GM18868 (cell line): ENCODE measurements at regions not wholly inside any gene's neighbourhood (a gene's known extent, or its start where the extent isn't known, plus 50 kb on each side); places are given as distances from the start of the nearest gene placed in this dataset.
A peak's percentile ranks its signal among the peaks of the same experiment; 100 is the strongest.
"Not testable (repeated sequence)": the region's sequence is repeated elsewhere in the genome, so short reads cannot be mapped to it uniquely, and the experiment has no call there.

Experiments
- ATAC-seq: cut with Tn5 transposase; IDR thresholded peaks from one replicate; pipeline ENCODE4 v1.9.1; 2021; ENCODE audit warnings: mild to moderate bottlenecking, moderate library complexity; ENCODE audit not compliant: unreplicated experiment

DNA sequence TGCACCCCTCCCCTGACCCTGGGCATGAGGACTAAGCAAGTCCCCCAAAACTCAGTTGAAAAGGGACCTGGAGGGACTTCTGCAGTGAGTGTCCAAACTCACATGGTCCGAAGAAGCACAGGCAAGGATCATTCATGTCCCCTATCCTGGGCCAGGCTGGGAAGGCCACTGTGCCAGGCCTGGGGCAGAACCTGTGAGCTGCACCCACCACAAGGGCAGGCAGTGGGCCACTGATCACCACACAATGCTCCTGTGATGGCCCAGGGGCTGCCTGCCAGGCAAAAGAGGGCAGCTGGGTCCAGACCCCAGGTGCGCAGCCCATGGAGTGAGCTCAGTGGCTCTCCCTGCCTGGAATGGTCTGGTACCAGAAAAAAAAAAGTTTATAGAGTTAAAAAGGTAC is 295.4 kb downstream of the CCDC74A start:
- not testable (repeated sequence) for ATAC-seq

DNA sequence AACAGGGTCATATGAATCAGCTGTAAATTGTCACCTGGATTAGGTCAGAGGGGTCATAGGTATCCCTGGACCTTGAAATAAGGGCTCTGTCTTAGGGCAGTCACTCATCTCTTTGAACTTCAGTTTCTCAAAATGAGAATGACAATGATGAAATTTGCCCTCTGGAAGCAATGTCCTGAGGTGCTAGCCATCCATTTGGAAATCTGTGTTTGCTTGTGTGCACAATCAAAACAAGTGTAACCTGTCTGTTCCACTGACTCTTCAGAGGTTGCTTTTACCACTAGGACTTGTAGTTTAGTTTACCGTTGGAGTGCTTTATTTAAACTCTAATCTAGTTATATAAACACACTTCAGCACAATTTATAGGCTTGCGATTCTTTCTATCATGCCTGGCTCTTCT is 297.3 kb downstream of the CCDC74A start:
- not testable (repeated sequence) for ATAC-seq

DNA sequence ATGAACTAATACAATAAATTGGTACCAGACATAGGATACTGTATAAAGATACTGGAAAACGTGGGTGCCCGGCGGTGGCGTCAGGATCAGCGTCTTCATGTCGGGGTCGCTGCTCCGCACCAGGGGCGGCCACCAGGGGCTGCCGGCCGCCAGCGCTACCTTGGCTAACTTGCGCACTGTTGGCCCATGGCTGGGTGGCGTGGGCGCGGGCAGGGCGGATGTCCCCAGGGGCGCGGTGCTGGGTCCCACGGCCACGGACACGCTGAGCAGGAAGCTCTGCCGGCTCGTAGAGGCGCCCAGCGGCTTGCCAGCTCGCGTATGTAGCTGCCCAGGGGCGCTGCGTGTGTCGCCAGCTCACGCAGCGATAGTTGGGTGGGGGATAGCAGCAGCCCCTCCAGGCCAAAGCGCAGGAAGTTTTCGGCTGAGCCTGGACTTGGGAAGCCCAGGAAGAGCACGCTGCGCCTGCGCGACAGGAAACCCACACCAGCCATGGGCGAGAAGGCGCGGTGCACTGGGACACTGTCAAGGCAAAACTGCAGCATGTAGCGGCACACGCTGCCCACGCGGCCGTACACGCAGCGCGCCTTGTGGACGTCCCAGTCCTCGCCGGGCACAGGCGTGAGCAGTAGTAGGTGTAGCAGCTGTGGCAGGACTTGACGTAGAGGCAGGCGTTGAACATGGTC is 299.9 kb downstream of the CCDC74A start:
- ATAC-seq: no peak

DNA sequence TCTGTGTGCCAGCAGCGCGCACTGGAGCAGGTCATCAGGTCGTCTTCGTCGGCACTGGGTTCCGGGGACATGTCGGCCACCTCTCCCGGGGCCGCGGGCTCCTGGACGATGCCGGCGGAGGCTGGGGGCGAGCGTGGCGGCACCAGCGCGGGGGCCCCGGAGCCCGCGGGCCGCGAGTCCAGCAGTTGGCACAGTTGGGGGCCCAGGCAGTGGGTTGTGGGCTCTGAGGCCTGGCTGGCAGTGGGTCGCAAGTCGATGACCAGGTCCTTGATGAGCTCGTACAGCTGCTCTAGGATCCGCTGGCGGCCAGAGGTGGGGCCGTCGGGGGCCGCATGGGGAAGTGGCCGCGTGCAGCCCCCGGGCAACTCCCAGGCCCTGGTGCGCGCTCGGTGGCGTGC is 300.5 kb downstream of the CCDC74A start:
- no peak for ATAC-seq

DNA sequence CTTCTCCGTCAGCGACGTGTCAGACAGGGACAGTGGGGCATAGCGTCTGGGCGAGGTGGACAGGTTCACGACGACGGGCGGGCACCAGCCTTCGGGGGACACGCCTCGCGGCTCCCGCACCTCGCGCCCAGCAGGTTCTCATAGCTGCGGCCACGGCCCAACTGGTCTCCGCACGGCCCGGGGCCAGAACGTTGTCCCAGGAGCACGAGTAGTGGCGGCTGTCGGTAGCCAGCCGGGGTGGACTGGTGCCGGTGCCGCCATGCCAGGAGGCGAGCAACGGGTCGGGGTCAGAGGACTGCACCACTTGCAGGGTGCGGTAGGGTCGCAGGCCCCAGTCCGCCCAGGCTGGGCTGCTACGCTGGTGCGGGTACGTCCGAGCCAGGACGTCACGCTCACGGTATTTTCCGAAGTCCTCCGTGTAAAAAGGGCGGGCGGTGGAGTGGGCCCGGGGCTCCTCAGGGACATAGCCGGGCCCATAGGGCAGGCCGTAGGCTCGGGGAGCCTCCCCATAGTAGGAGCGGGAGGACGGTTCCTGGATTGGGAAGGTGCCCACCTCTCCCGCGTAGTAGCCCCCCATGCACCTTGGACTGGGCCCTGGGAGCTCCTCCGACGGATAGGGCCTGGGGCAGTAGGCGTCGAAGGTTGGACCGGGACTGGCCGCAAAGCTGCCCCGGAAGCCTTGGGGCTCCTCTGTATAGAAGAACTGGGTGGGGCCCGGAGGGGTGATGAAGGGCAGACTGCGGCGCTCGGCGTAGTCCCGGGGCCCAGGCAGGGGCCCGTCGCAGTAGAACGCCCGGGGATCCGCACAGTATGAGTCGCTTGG is 301.2 kb downstream of the CCDC74A start:
- ATAC-seq: not testable (repeated sequence)

DNA sequence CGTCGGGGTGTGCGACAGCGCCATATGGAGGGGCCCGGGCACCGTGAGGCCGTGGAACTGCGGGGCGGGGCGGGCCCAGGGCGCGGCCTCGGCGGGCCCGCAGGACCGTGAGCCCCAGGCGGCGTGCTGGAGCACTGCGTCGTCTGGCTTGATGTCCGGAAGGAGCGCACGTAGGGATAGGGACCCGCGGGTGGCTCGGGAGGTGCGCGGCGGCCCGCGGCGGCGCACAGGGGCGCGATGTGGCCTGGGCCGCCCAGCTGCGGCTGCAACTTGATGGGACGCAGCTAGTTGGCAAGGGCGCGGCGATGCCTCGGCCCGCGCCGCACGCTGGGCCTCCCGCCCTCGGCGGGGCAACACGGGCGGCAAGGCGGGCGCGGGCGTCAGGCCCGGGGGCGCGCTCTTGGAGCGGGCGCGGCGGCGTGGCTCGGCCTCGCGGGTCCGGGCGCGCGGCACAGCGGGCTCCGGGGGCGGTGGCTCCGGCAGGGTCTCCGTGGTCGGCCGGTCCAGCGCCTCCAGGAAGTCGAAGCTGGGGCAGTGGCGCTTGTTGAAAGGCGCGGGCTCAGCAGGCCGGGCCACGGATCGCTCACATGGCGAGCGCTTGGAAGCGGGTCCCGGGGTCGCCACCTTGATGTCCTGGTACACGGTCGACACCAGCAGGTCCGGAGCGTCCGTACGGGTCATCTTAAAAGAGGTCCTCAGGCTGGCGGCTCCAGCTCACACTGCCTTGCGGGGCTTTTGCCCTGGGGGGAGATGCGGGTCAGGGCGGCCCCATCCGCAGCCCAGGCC is 302.0 kb downstream of the CCDC74A start:
- ATAC-seq: not testable (repeated sequence)

DNA sequence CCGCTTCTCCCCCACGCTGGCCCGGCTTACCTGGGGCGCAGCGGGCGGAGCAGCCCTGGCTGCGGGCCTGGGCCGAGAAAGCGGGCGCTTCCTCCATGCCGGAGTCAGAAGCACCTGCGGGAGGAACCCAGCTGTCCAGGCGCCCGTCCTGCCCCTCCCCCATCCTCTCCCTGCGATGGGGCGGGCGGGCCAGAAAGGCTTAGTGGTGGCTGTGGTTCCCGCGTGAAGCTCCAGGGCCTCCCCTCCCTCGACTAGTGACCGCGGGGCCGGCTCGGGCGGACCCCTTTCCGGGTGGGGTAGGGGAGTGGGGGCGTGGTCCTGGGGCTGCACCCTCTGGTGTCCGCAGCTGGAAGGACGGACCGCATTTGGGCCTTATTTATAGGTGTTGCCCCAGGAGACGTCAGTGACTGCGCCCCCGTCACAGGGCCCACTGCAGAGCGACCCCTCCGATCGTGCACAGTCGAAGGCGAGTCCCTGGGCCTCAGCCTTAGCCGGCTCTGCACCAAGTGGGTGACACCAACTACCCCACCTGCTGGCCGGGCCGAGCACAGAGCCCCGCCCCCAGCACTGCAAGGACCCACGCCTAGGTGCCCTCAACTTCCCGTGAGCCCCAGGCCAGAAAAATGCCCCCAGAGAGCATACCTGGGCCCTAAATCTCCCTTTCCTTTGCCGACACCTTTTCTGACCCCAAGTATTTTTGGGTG is 302.7 kb downstream of the CCDC74A start:
- ATAC-seq: not testable (repeated sequence)

DNA sequence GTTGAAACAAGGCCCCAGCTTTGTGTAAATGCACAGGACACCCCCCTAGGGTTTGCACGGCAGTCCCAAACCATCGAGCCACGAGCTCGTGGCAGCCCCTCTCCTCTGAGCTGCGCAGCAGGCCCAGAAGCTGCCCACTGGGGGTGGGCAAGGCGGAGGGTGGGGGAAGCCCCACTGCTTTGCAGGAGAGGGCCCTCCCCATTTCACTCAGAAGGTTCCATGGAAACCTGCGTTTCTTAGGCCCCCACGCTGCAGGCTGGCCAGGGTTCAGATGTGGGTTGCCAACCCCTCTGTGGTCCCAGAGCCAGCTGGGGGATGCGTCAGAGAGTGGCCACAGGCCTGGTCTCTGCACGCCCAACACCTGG is 303.2 kb downstream of the CCDC74A start:
- not testable (repeated sequence) for ATAC-seq

DNA sequence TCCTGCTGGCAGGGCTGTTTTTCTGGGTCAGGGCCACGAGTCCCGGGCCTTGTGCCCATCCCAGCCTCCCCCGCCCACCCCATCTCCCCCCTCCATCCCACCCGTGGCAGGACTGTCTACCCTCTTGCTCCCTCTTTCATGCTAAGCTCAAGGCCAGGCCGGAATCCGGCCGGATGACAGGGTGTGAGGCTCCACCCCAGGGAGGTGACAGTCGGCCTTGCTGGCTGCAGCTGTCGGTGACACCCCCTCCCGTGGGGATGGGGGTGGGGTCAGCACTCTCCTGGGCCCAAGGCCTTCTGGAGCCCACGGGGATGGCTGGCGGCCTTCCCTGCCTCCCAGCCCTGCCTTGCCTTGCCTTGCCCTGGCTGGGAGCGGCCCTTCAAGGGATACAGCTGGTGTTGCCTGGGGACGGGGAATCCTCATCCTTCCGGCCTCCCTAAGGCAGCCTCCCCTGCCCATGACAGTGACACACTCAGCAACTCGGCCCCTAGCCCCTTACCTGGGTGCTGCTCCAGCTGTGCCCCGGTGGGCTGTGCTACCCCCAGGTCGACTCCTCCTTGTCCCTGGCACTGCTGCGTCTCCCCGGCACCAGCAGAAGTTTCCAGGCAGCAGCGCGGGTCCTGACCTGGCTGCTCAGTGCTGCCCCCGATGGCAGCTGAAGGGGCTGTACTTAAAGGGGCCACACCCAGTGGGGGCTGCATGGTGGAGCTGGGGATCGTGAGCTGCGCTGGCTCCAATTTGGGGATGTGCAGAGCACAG is 303.9 kb downstream of the CCDC74A start:
- ATAC-seq: peak; percentile 46

DNA sequence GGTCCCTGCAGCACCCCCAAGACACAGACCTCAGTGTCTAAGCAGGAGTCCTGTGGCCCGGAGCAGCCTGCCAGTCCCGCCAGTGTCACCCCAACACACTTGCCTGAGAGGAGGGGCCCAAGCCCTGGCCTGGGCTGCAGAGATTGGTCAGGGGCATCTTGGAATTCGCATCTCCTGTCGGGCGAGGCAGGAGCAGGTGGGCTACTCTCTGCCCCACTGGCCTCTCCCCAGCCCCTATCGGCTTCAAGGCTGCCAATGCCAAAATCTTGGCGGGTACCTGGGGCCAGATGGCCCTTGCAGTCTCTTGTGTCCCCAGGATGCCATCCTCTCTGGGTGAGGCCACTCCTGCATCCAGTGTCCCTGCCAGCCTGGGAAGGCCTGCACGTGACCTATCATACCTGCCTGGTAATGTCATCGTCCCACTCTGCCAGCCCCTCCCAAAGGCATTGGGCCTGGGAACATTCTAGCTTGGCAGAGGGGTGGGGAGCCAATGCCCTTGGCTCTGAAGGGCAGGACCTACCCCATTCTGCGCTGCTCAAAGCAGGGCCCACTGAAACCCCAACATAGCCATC is 304.6 kb downstream of the CCDC74A start:
- ATAC-seq: not testable (repeated sequence)

DNA sequence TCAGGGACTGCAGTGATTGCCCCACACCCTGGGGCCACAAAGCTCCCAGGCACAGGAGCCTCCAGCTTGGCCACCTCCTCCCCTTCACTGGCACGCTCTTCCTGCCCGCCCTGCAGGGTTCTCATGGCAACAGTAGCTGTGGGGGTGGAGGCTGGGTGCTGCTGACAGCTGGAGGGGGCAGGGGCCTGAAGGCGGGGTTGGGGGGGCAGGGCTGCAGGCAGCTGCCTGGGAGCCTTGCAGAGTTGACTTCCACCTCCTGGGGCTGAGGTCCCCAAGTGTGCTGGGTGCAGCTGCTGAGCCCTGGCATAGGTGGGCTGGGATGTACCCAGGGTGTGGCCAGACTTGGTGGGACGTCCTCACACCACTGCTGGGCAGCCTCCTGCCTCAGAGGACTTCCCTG is 305.2 kb downstream of the CCDC74A start:
- ATAC-seq: not testable (repeated sequence)

DNA sequence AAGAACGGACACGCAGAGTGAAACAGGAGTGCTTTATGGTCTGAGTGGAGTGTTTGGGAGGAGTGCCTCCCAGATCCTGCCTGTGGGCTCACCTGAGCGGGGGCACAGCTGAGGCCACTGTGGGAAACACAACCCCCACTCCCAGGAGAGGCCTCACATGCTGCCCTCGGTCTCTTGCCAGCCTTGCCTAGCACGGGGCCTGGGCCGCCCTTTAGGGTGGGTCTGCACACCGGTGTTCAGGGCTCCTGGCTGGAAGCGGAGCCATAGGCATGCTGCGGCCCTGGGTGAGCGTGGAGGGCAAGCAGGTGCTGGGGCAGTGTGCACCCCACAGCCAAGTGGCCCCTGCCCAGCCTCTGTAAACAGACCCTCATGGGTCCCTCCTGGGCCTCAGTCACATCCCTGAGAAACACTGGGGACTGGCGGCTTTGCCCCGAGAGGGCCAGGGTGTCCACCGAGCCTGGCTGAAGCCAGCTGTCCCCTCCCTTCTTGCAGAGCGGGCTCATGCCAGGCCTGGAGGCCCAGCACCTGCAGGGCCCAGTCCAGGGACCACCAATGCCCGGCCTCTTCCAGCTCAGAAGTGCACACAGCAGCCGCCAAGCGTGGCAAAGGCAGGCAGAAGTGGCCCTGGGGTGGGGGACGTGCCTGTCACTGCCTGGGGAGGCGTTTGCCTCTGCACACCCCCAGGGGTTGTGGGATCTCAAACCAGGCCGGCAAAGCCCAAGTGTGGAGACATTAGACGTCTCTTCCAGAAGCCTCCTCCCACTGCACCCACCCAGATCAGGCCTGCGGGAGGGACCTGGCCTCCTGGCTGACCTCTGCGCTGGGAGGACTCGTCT is 305.9 kb downstream of the CCDC74A start:
- not testable (repeated sequence) for ATAC-seq

DNA sequence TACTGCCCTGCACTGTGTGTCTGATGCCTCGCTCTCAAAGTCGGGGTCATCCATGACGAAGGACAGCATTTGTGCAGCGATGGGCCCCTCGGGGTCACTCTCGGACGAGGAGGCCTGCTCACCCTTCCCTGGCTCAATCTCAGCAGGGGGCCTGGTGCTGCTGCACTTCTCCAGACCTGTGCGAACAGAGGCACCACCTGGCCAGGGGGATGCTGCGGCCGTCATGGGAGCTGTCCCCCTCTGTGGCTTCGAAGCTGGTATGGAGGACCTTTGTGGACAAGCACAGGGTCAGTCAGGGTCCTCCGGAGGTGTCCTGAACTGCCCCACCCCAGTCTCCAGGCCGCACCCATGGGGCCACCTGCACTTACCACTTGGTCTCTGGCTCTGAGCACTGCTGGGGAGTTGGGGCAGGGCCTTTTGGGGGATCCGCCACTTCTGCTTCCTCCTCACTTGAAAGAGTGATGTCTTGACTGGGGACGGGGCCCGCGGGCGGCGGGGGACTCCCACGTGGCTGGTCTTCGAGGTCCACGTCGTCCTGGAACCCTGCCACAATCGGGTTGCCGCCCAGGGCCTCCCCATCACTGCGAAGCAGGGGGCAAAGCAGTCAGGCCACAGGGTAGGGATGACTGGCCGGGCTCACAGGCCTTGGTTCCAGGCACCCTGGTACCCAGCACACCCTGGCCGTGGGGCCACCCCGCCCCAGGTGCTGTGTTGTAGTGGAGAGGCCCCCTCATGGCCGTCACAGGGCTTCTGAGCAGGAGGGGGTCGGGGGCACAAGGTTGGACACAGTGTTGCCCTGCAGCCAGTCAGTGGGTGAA is 306.7 kb downstream of the CCDC74A start:
- not testable (repeated sequence) for ATAC-seq

DNA sequence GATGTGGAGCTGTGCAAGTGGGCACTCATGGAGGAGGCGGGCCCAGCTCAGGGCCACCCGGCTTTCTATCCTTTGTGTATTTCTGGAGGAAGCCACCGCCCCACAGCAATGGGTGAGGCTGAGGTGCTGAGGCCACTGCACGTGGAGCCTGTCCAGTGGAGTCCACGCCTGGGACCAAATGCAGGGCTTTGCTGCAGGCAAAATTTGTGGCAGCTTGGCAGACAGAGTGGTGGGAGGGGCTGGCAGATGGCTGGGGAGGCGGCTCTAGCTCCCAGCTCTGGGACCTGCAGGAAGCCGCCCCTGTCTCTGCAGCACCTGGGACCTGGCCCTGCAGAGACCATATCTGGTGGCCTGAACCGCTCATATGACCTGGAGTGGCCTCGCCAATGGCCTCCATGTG is 307.3 kb downstream of the CCDC74A start:
- ATAC-seq: not testable (repeated sequence)

DNA sequence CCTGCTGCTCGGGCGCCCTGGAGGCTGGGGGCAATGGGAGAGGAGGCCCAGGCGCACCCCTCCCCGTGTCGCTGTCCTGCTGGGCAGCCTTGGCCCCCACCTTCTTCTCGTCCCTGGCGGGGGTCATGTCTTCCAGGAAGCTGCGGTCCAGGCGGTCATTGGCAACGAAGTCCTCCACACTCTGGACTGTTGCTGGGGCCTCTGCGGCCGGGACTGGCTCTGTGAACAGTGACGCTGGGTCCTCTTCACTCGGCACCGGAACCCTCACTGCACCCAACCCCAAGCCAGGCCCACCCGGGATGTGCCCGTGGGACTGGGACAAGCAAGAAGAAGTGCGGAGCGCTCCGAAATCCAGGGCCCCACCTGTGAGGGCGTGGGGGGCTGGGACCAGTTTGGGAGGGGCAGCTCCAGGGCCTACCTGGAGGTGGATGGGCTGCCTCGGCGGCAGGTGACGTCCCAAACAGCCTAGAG is 308.0 kb downstream of the CCDC74A start:
- ATAC-seq: no peak

DNA sequence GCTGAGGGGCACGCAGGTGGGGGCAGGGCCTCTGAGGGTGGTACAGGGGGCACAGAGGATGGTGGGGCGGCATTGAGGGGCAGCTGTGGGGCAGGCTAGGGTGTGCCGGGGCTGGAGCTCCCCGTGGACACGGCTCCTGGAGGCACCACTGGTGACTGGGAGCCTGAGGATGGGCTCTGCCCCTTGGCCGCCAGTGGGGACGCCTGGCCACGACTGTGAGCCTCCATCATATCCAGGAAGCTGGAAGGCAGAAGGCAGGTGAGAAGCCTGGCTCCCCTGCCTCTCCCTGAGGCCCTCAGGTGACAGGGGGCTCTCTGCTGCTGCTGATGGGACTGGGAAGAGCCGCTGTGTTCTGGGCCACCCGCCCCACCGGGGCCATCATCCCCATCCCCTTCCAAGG is 308.4 kb downstream of the CCDC74A start:
- ATAC-seq: not testable (repeated sequence)

DNA sequence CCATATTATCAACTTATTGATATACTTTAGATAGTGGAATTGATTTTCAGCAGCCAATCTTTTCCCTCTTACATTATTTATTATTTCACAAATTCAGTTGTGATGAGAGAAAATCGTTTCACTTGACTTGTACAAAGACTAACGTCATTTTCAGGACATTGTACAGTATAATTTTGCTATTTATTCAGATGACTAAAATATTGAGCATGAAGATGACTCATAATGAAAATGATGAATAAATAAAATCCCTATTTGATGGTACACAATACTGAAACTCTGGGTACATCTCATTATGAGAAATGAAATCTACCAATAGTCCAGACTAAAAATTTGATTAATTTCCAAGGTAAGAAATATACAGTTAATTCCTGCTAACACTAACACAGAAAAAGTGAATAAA is 316.4 kb downstream of the CCDC74A start:
- ATAC-seq: peak; percentile 79

DNA sequence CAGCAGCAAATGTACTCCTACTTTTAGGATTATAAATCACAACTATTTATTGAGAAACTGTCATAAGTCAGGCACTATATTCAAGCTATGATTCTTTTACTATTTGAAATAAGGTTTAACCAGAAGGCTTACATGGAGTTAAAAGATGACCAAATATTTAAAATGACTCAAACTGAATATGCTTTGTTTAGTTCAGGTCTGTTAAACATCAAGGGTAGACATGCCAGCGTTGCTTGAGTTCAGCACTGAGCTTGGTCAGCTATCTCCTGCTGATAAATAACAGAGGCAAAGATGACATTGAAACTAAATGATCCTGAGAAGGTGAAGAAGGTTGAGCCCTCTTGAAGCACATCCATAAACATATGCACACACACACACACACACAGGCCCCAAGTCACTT is 305.6 kb downstream of the ANKRD30BL start:
- ATAC-seq: not testable (repeated sequence)
